Right renal pelvis (tissue), 4 donors: ENCODE measurements at regions not wholly inside any gene's neighbourhood (a gene's known extent, or its start where the extent isn't known, plus 50 kb on each side); places are given as distances from the start of the nearest gene placed in this dataset.

ENCODE experiments used
- DNase-seq, 4 donors: peaks; one replicate each; pipeline ENCODE4 v3.0.0-alpha.2; 2013; ENCODE audit warnings: low read depth in 4 of 4, low spot score in 3 of 4, missing footprints in 1 of 4

- DNase-seq: no peak
These were observed 331.0 kb downstream of the ASMT start for GRCh38 chrX:1945879-1946278.

GRCh38 chrX:1946974-1947373 lies 332.1 kb downstream of the ASMT start:
- no peak for DNase-seq
